Hematopoietic multipotent progenitor cell treated with erythropoietin and hydrocortisone succinate and interleukin-3 and kit ligand, for 8 days (in vitro differentiated cells): ENCODE measurements at regions not wholly inside any gene's neighbourhood (a gene's known extent, or its start where the extent isn't known, plus 50 kb on each side); places are given as distances from the start of the nearest gene placed in this dataset.

ENCODE experiments used
- DNase-seq: peaks from one replicate; pipeline ENCODE4 v3.0.0-alpha.2; 2015

- peak; percentile 36 for DNase-seq
Observed at GRCh38 chr15:89399238-89400115, 64.9 kb upstream of the POLG start.

- no peak for DNase-seq
Observed at GRCh38 chr15:89398896-89399237, 64.2 kb upstream of the POLG start.

DNA sequence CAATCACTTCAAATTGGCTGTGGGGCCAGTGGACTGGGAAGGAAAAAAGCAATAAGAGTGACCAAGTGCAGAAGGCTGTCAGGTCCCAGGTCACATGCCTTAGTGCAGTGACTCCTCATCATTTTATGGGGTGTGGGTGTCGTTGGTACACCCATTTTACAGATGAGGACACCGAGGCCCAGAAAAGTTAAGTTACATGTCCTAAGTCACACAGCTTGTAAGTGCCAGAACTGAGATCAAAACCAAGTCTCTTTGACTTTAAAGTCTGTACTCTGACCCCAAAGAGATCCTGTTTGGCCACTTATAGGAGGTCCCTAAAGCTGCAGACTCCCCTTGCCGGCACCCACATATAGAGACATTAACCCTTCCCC, 63.0 kb upstream of the POLG start:
- DNase-seq = no peak

- DNase-seq = no peak
Observed at GRCh38 chr15:89396723-89397652, 62.4 kb upstream of the POLG start.

GRCh38 chr15:89395996-89396395, 61.4 kb upstream of the POLG start:
- peak; percentile 8 for DNase-seq

GRCh38 chr15:89395461-89395871, 60.8 kb upstream of the POLG start:
- no peak for DNase-seq

DNA sequence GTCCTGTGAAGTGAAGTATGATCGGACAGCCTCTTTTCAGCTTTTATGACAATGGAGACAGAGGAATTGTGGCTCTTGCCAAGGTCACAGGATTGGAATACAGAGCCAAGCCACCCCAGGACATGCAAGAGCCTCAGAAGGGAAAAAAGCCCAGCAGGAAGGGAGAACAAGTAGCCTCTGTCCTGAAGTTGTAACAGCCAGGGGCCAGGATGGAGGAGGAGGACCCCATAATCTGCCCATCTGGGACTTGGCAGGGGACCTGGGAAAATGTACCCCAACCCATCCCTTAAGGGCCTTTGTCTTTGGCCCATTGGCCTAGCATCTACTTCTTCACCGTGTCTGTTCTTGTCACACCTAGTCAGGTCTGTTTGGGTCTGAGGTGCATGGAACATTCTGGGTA, 60.4 kb upstream of the POLG start:
- DNase-seq = no peak

DNA sequence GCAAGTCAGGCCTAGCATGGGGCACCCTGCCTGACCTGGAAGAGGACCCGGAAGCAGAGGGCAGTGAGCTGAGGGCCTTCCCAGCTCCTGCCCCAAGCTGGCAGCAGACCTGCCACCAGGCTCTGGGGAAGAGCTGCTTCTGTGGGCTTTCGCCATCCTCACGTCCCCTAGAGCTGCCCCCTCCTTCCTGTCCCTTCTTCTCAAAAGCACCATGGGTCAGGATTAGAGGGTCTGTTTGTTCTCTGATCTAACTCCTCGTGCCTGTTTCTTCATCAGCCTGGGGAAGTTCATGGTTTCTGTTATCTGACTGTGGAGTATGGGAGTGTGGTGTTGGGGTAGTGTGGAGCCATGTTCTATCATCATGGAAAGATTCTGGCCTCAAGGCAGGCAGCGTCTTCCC, 58.4 kb upstream of the POLG start:
- DNase-seq = no peak

GRCh38 chr15:89391685-89392257, 57.1 kb upstream of the POLG start:
- no peak for DNase-seq

DNA sequence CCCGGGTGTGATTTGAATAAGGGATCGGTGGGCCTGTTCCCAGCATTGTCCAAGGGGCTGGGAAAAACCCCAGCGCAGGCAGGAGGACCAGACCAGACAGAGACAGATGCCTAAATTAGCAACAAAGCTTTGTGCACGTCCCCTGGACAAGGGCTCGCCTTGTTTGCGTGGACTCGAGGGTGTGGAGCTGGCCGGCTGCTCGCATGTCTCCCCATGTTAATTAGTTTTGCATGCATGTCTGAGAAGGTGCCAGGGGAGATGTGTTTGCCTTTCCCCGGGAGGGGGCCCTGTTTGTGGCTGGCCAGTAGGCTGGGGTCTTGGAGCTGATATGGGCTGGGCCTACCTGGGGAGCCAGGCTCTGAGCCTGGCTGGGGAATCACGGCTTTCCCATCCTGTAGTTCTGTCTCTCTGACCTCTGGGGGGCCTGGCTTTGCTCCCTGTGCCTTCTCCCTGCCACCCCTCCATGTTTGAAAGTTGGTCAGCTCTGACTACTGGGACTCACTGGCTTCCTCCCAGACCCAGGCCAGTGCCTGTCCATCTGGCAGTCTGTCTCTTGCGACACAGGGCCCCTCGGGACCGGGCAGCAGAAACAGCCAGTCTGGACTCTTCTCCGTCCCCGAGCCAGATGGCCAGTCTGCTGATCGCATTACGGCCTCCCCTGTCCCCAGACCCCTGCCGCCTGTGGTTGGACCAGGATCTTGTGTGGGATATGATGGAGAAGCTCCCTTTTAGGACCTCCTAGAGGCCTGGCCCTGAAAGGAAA, 55.4 kb upstream of the POLG start:
- no peak for DNase-seq

- DNase-seq = no peak
Observed at GRCh38 chr15:89387140-89387903, 52.7 kb upstream of the POLG start.

GRCh38 chr15:89385596-89386331, 51.1 kb upstream of the POLG start:
- no peak for DNase-seq
